Testis (tissue), 2 donors: ENCODE measurements at regions not wholly inside any gene's neighbourhood (a gene's known extent, or its start where the extent isn't known, plus 50 kb on each side); places are given as distances from the start of the nearest gene placed in this dataset.

Experiments
- DNase-seq: peaks from one replicate; pipeline ENCODE4 v3.0.0-alpha.2; 2019
- H3K27ac ChIP-seq, 2 donors: fragments of 200-600 bp; sonication (generic); one replicate each; pipeline ENCODE4 v1.5.1; 2019
- H3K27me3 ChIP-seq: fragments of 200-600 bp; sonication (generic); one replicate; pipeline ENCODE4 v1.5.1; 2019
- H3K36me3 ChIP-seq: fragments of 200-600 bp; sonication (generic); one replicate; pipeline ENCODE4 v1.5.1; 2017; ENCODE audit warnings: low read depth; ENCODE audit errors: missing control alignments
- H3K4me1 ChIP-seq: fragments of 200-600 bp; sonication (generic); one replicate; pipeline ENCODE4 v1.5.1; 2019
- H3K4me3 ChIP-seq, 2 donors: fragments of 200-600 bp; sonication (generic); one replicate each; pipeline ENCODE4 v1.5.1; 2017 to 2019
- H3K9me3 ChIP-seq: fragments of 200-600 bp; sonication (generic); one replicate; pipeline ENCODE4 v1.5.1; 2017
- CTCF ChIP-seq, 3 experiments: fragments of 450-650 bp in 2 of 3; fragments of 200-600 bp in 1 of 3; sonication (generic) in 1 of 3; IDR thresholded peaks; one replicate each; pipeline ENCODE4 v1.5.1; 2016 to 2019; ENCODE audit warnings: antibody characterized with exemption in 3 of 3, mild to moderate bottlenecking in 2 of 3, moderate library complexity in 1 of 3
- POLR2A ChIP-seq: fragments of 450-650 bp; IDR thresholded peaks from one replicate; pipeline ENCODE4 v1.6.1; 2017; ENCODE audit warnings: antibody characterized with exemption, mild to moderate bottlenecking, moderate library complexity
- WGBS, 2 donors: methylation state at CpG; one replicate each; pipeline ENCODE4 v1.1.5; 2018; 5-methylcytosine and 5-hydroxymethylcytosine counted together
- intact Hi-C: fragments of 100-400 bp; cut with DNase I; formaldehyde crosslinking; loops from one replicate; pipeline ENCODE4 v1.15.1; 2023; ENCODE audit warnings: low total_unique reads

GRCh38 chr22:48456449-48456848 lies 1371.2 kb downstream of the BRD1 start:
- intact Hi-C loops = no loop called here

GRCh38 chr22:48453751-48454485 lies 1373.8 kb downstream of the BRD1 start:
- 79 to 85% methylated on average over 14 of the region's 14 CpGs for WGBS, 2 donors
- intact Hi-C loops = no loop called here

More at GRCh38 chr22:48456449-48456848, 1371.2 kb downstream of the BRD1 start:
- H3K27me3 ChIP-seq = no peaks in the 10 kb centered on the region
- 72 to 75% methylated on average over 8 of the region's 8 CpGs for WGBS, 2 donors
- TF ChIP-seq POLR2A (no peak), CTCF (IDR thresholded peaks at IDR 0.05) (no peak)
- no peaks in the 10 kb centered on the region for H3K4me1 ChIP-seq
- no peak overlapping the region for H3K27ac ChIP-seq
- no peak overlapping the region for H3K4me3 ChIP-seq
- no peaks in the 10 kb centered on the region for H3K9me3 ChIP-seq
- no peak for DNase-seq
- no peaks in the 10 kb centered on the region for H3K36me3 ChIP-seq

GRCh38 chr22:48453171-48453570 lies 1374.5 kb downstream of the BRD1 start:
- intact Hi-C loops = no loop called here
- no peaks in the 10 kb centered on the region for H3K9me3 ChIP-seq
- 89 to 100% methylated on average over 5 to 7 of the region's 7 CpGs for WGBS, 2 donors
- TF ChIP-seq POLR2A (no peak), CTCF (IDR thresholded peaks at IDR 0.05) (no peak)
- H3K27me3 ChIP-seq = no peaks in the 10 kb centered on the region
- no peaks in the 10 kb centered on the region for H3K36me3 ChIP-seq
- H3K4me1 ChIP-seq = no peaks in the 10 kb centered on the region
- DNase-seq = no peak
- no peak overlapping the region for H3K4me3 ChIP-seq
- H3K27ac ChIP-seq = no peak overlapping the region

More at GRCh38 chr22:48453751-48454485, 1373.8 kb downstream of the BRD1 start:
- no peak for DNase-seq
- TF ChIP-seq POLR2A (no peak), CTCF (IDR thresholded peaks at IDR 0.05) (no peak)
- H3K27me3 ChIP-seq = no peaks in the 10 kb centered on the region
- no peak overlapping the region for H3K27ac ChIP-seq
- no peaks in the 10 kb centered on the region for H3K36me3 ChIP-seq
- H3K4me3 ChIP-seq = no peak overlapping the region
- H3K9me3 ChIP-seq = no peaks in the 10 kb centered on the region
- H3K4me1 ChIP-seq = no peaks in the 10 kb centered on the region

GRCh38 chr22:48452766-48453165 lies 1374.9 kb downstream of the BRD1 start:
- TF ChIP-seq POLR2A (no peak), CTCF (IDR thresholded peaks at IDR 0.05) (no peak)
- H3K9me3 ChIP-seq = no peaks in the 10 kb centered on the region
- DNase-seq = no peak
- H3K4me1 ChIP-seq = no peaks in the 10 kb centered on the region
- H3K36me3 ChIP-seq = no peaks in the 10 kb centered on the region
- no peak overlapping the region for H3K4me3 ChIP-seq
- H3K27me3 ChIP-seq = no peaks in the 10 kb centered on the region
- H3K27ac ChIP-seq = no peak overlapping the region
- WGBS, 2 donors = 89 to 100% methylated on average over 3 to 10 of the region's 10 CpGs
- intact Hi-C loops = no loop called here

DNA sequence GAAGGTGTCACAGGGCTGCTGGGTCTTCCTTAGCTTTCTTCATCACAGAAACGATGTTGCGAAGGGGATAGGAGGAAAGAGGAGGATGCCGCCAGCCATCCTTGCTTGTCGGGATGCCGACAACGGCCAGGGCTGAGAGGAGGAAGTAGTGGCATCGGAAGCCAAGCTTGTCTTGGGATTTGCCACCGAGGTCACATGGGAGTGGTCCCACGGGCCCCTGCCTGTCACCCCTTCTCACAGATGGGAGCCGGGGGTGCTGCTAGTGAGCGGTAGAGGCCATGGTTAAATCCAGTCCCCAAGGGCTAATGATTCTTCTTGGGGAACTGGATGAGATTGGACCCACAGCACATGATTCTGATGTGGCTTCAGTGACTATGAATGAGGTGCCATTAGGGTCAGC lies 1375.8 kb downstream of the BRD1 start:
- TF ChIP-seq CTCF (IDR thresholded peaks at IDR 0.05) = no peak
- TF ChIP-seq POLR2A = no peak
- H3K9me3 ChIP-seq = no peaks in the 10 kb centered on the region
- H3K36me3 ChIP-seq = no peaks in the 10 kb centered on the region
- no peak overlapping the region for H3K4me3 ChIP-seq
- no peaks in the 10 kb centered on the region for H3K27me3 ChIP-seq
- no peak overlapping the region for H3K27ac ChIP-seq
- intact Hi-C loops = no loop called here
- 82 to 87% methylated on average over 11 of the region's 11 CpGs for WGBS, 2 donors
- H3K4me1 ChIP-seq = no peaks in the 10 kb centered on the region
- DNase-seq = no peak
